GM12878 (cell line): ENCODE measurements at regions not wholly inside any gene's neighbourhood (a gene's known extent, or its start where the extent isn't known, plus 50 kb on each side); places are given as distances from the start of the nearest gene placed in this dataset.

Experiments
- ATAC-seq: fragments of 200-7000 bp; cut with Tn5 transposase; 3 replicates; pipeline ENCODE4 v1.9.1; 2020; ENCODE audit warnings: mild to moderate bottlenecking, moderate library complexity
- BruUV-seq: library from RNA; stranded (reverse); fragments of 400-500 nt; replicated peaks from 2 replicates; lab custom pipeline; 2021; lab: Mats Ljungman, UMichigan
- CTCF ChIA-PET: fragments of 300-600 bp; sonication (Branson Sonifier 250); formaldehyde crosslinking; extraction: SDS; loops from one replicate; lab custom pipeline; 2021; ENCODE audit warnings: inconsistent platforms; lab: Yijun Ruan, JAX
- POLR2A ChIA-PET: fragments of 350-600 bp; formaldehyde crosslinking; extraction: SDS; loops from one replicate; lab custom pipeline; 2021; ENCODE audit warnings: inconsistent platforms; lab: Charles Lee
- RAD21 ChIA-PET: fragments of 300-600 bp; sonication (Branson Sonifier 250); formaldehyde crosslinking; loops from one replicate; lab custom pipeline; 2023; ENCODE audit warnings: antibody characterized with exemption; ENCODE audit not compliant: unreplicated experiment; lab: Charles Lee
- SMC1A ChIA-PET: fragments of 300-600 bp; sonication (Branson Sonifier 250); formaldehyde crosslinking; loops from one replicate; lab custom pipeline; 2023; ENCODE audit not compliant: unreplicated experiment, uncharacterized antibody; lab: Charles Lee
- DNase-seq: peaks from one replicate; pipeline ENCODE4 v3.0.0-alpha.2; 2011; ENCODE audit warnings: low read depth, low spot score
- FAIRE-seq: peaks from 3 replicates; lab custom pipeline; 2011; peaks lifted over from hg19 to GRCh38; lab: Jason Lieb, UNC
- H2AFZ ChIP-seq: 2 replicates; pipeline ENCODE4 v1.6.0; 2011; ENCODE audit warnings: low read depth, low read length, control low read depth; ENCODE audit not compliant: control insufficient read depth
- H3K27ac ChIP-seq: 2 replicates; pipeline ENCODE4 v1.5.1; 2011; ENCODE audit warnings: control low read depth; ENCODE audit not compliant: control insufficient read depth, insufficient read depth
- H3K27me3 ChIP-seq, 2 experiments: replicated peaks in 1 of 2; 2 replicates each; pipeline versions ENCODE4 v1.6.0 to v1.6.1; 2011; ENCODE audit warnings: low read length in 1 of 2; ENCODE audit not compliant: control insufficient read depth in 2 of 2, insufficient read depth in 2 of 2
- H3K36me3 ChIP-seq, 2 experiments: 2 replicates each; pipeline ENCODE4 v1.5.1; 2011; ENCODE audit warnings: low read length in 1 of 2; ENCODE audit not compliant: control insufficient read depth in 2 of 2, insufficient read depth in 2 of 2
- H3K4me1 ChIP-seq: 2 replicates; pipeline ENCODE4 v1.6.1; 2011; ENCODE audit warnings: mild to moderate bottlenecking, low read length, moderate library complexity, mixed read lengths; ENCODE audit not compliant: control insufficient read depth, insufficient read depth
- H3K4me2 ChIP-seq: 2 replicates; pipeline ENCODE4 v1.6.0; 2011; ENCODE audit warnings: control low read depth; ENCODE audit not compliant: control insufficient read depth, insufficient read depth
- H3K4me3 ChIP-seq: fragments of 200-600 bp; sonication (generic); 2 replicates; pipeline ENCODE4 v1.5.1; 2016
- H3K79me2 ChIP-seq: 2 replicates; pipeline ENCODE4 v1.6.0; 2011; ENCODE audit warnings: low read length; ENCODE audit not compliant: control insufficient read depth, insufficient read depth
- H3K9ac ChIP-seq: 2 replicates; pipeline ENCODE4 v1.8.0; 2011; ENCODE audit warnings: low read length, control low read depth, mixed read lengths; ENCODE audit not compliant: control insufficient read depth, insufficient read depth
- H3K9me3 ChIP-seq: replicated peaks from 3 replicates; pipeline ENCODE4 v1.5.1; 2011; ENCODE audit warnings: mild to moderate bottlenecking, low read length; ENCODE audit not compliant: control insufficient read depth, insufficient read depth
- H4K20me1 ChIP-seq: 2 replicates; pipeline ENCODE4 v1.6.0; 2011; ENCODE audit not compliant: control insufficient read depth, insufficient read depth
- CBX3 ChIP-seq: fragments of 200-600 bp; sonication (generic); IDR thresholded peaks from 2 replicates; pipeline ENCODE4 v1.6.1; 2016; ENCODE audit warnings: low read depth, borderline replicate concordance
- CBX5 ChIP-seq: sonication (generic); IDR thresholded peaks from 2 replicates; pipeline ENCODE4 v1.6.1; 2016; ENCODE audit warnings: low read depth, moderate library complexity, mild to moderate bottlenecking, inconsistent platforms
- CHD2 ChIP-seq: IDR thresholded peaks from 2 replicates; pipeline ENCODE4 v1.6.1; 2011; ENCODE audit warnings: low read depth, low read length, improper control_type of control experiment, borderline replicate concordance
- CREB1 ChIP-seq: IDR thresholded peaks from 2 replicates; pipeline ENCODE4 v1.6.1; 2012; ENCODE audit warnings: low read depth, mild to moderate bottlenecking, inconsistent platforms
- DPF2 ChIP-seq: fragments of 450-650 bp; IDR thresholded peaks from 2 replicates; pipeline ENCODE4 v1.6.1; 2017; ENCODE audit warnings: mild to moderate bottlenecking
- FOS ChIP-seq: IDR thresholded peaks from 3 replicates; pipeline ENCODE4 v1.6.1; 2011; ENCODE audit warnings: borderline replicate concordance; ENCODE audit not compliant: insufficient read length; ENCODE audit errors: extremely low read depth
- HDAC2 ChIP-seq: fragments of 200-600 bp; sonication (generic); IDR thresholded peaks from 2 replicates; pipeline ENCODE4 v1.6.1; 2017
- JUND ChIP-seq: IDR thresholded peaks from 2 replicates; pipeline ENCODE4 v1.6.1; 2012; ENCODE audit warnings: low read depth, mild to moderate bottlenecking, low read length, improper control_type of control experiment, moderate library complexity
- RELA ChIP-seq: fragments of 450-650 bp; IDR thresholded peaks from 2 replicates; pipeline ENCODE4 v1.8.0; 2014; ENCODE audit warnings: borderline replicate concordance; ENCODE audit not compliant: partially characterized antibody
- SREBF2 ChIP-seq: IDR thresholded peaks from 2 replicates; pipeline ENCODE4 v1.6.1; 2012; ENCODE audit warnings: mild to moderate bottlenecking, low read length
- STAT3 ChIP-seq: IDR thresholded peaks from 2 replicates; pipeline ENCODE4 v1.6.1; 2011; ENCODE audit warnings: low read depth, low read length, improper control_type of control experiment
- TARDBP ChIP-seq: IDR thresholded peaks from 2 replicates; pipeline ENCODE4 v1.6.1; 2016; ENCODE audit warnings: borderline replicate concordance
- TCF7 ChIP-seq: IDR thresholded peaks from 2 replicates; pipeline ENCODE4 v1.6.1; 2014; ENCODE audit warnings: antibody characterized with exemption, borderline replicate concordance
- whole genome bisulfite sequencing: methylation state at CpG from one replicate; pipeline ENCODE4 v1.1.6; 2016; ENCODE audit warnings: low lambda C conversion rate; ENCODE audit not compliant: insufficient replicate concordance, insufficient coverage; ENCODE audit errors: missing lambda C conversion rate; 5-methylcytosine and 5-hydroxymethylcytosine counted together
- in situ Hi-C: fragments of 300-500 bp; cut with MboI; formaldehyde crosslinking; loops from 9 replicates; pipeline ENCODE4 v1.14.3; 2018; ENCODE audit warnings: mixed read lengths
- intact Hi-C: fragments of 100-400 bp; cut with micrococcal nuclease; formaldehyde crosslinking; loops from one replicate; pipeline ENCODE4 v1.14.2; 2022; ENCODE audit not compliant: unreplicated experiment
- TF ChIP-seq, protein P1 (sequence below): IDR thresholded peaks from 2 replicates; pipeline ENCODE4 v1.6.1; 2011; ENCODE audit warnings: borderline replicate concordance, low read depth, mild to moderate bottlenecking, moderate library complexity, low read length; ENCODE audit not compliant: insufficient read depth, poor library complexity, severe bottlenecking
- TF ChIP-seq, protein P2 (sequence below): fragments of 450-650 bp; IDR thresholded peaks from 2 replicates; pipeline ENCODE4 v1.6.1; 2017; ENCODE audit warnings: mild to moderate bottlenecking

DNA sequence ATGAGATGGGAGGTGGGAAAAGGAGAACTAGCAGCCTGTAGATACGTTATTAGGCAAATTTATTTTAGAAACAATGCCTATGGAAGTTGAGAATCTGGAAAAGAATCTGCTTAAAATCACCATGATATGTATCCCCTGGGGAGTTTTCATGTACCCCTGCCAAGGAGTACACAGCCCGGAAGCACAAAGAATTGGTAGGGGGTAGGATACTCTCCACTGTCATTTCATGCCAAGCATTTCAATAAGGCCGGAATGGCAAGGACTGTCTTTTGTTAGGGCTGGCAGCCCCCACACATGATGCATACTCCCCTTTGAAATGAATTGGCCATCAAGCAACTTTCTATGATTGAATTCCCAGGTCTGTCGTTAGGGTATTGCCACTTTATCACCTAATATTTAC lies 111.5 kb upstream of the APP start:
- no peak overlapping the region for H3K9ac ChIP-seq
- DNase-seq (no peak), ATAC-seq (no peak), FAIRE-seq (no peak)
- H3K9me3 ChIP-seq = no peaks in the 10 kb centered on the region
- intact Hi-C loops = no loop called here
- no peak overlapping the region for H3K4me2 ChIP-seq
- H3K79me2 ChIP-seq = no peaks in the 10 kb centered on the region
- H3K4me1 ChIP-seq = no peaks in the 10 kb centered on the region
- H2AFZ ChIP-seq = no peak overlapping the region
- H3K27ac ChIP-seq = no peak overlapping the region
- no peaks in the 10 kb centered on the region for H4K20me1 ChIP-seq
- POLR2A ChIA-PET = no interaction called here
- BruUV-seq = no TSS peak
- H3K4me3 ChIP-seq = no peak overlapping the region
- in situ Hi-C loops = no loop called here
- H3K27me3 ChIP-seq = no peaks in the 10 kb centered on the region
- 17% methylated on average over 4 of the region's 4 CpGs for WGBS
- CTCF ChIA-PET = no interaction called here
- TF ChIP-seq JUND (no peak), FOS (no peak), CBX3 (no peak), TCF7 (no peak), RELA (no peak), CREB1 (no peak), TARDBP (no peak)
- TF ChIP-seq, protein P1, sequence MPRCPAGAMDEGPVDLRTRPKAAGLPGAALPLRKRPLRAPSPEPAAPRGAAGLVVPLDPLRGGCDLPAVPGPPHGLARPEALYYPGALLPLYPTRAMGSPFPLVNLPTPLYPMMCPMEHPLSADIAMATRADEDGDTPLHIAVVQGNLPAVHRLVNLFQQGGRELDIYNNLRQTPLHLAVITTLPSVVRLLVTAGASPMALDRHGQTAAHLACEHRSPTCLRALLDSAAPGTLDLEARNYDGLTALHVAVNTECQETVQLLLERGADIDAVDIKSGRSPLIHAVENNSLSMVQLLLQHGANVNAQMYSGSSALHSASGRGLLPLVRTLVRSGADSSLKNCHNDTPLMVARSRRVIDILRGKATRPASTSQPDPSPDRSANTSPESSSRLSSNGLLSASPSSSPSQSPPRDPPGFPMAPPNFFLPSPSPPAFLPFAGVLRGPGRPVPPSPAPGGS = no peak
- H3K36me3 ChIP-seq = no peaks in the 10 kb centered on the region
- RAD21 ChIA-PET = no interaction called here
- SMC1A ChIA-PET = no interaction called here

DNA sequence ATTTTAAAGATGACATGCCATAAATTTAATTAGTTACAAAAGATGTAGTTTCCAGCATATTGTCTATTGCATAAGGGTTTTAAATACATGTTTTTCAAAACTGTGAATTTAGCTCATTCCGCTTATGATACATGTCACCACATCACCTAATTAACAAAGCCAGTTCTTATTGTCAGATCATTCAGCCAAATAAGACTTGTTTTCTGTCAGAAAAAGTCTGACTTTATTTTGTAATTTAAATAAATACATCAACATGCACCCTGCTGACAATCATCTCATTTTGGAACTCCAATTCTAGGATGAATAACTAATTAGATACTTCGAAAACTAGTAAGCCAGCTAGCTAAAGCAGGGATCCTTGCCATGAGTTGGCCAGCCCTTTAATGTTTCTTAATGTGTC lies 110.9 kb upstream of the APP start:
- DNase-seq (no peak), ATAC-seq (no peak), FAIRE-seq (no peak)
- Histone ChIP-seq H4K20me1 (no peaks in the 10 kb centered on the region), H3K36me3 (no peaks in the 10 kb centered on the region), H3K4me2 (no peak overlapping the region), H2AFZ (no peak overlapping the region), H3K4me3 (no peak overlapping the region), H3K9ac (no peak overlapping the region), H3K9me3 (no peaks in the 10 kb centered on the region), H3K79me2 (no peaks in the 10 kb centered on the region), H3K27me3 (no peaks in the 10 kb centered on the region), H3K4me1 (no peaks in the 10 kb centered on the region), H3K27ac (no peak overlapping the region)
- SMC1A ChIA-PET = no interaction called here
- intact Hi-C loops (no loop called here), in situ Hi-C loops (no loop called here)
- no TSS peak for BruUV-seq
- POLR2A ChIA-PET = no interaction called here
- no peak for TF ChIP-seq CHD2
- no peak for TF ChIP-seq HDAC2
- TF ChIP-seq CBX5 = no peak
- no peak for TF ChIP-seq DPF2
- TF ChIP-seq, protein P2, sequence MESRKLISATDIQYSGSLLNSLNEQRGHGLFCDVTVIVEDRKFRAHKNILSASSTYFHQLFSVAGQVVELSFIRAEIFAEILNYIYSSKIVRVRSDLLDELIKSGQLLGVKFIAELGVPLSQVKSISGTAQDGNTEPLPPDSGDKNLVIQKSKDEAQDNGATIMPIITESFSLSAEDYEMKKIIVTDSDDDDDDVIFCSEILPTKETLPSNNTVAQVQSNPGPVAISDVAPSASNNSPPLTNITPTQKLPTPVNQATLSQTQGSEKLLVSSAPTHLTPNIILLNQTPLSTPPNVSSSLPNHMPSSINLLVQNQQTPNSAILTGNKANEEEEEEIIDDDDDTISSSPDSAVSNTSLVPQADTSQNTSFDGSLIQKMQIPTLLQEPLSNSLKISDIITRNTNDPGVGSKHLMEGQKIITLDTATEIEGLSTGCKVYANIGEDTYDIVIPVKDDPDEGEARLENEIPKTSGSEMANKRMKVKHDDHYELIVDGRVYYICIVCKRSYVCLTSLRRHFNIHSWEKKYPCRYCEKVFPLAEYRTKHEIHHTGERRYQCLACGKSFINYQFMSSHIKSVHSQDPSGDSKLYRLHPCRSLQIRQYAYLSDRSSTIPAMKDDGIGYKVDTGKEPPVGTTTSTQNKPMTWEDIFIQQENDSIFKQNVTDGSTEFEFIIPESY = no peak
- no peak for TF ChIP-seq STAT3
- no peak for TF ChIP-seq SREBF2
- CTCF ChIA-PET = no interaction called here
- 0% methylated on average over 2 of the region's 2 CpGs for WGBS
- RAD21 ChIA-PET = no interaction called here
